SU-DHL-6 (cell line): ENCODE measurements at regions not wholly inside any gene's neighbourhood (a gene's known extent, or its start where the extent isn't known, plus 50 kb on each side); places are given as distances from the start of the nearest gene placed in this dataset.

Experiments used
- CTCF ChIP-seq: fragments of 200-600 bp; sonication (generic); IDR thresholded peaks from one replicate; pipeline ENCODE4 v1.5.1; 2017; ENCODE audit warnings: antibody characterized with exemption, mild to moderate bottlenecking, low read length, moderate library complexity; ENCODE audit not compliant: insufficient read depth, poor library complexity, severe bottlenecking
- EZH2phosphoT487 ChIP-seq: fragments of 200-600 bp; sonication (generic), shearing (Covaris generic); conservative IDR thresholded peaks from 2 replicates; pipeline ENCODE4 v1.6.1; 2018; ENCODE audit warnings: mild to moderate bottlenecking, antibody characterized with exemption, low read length, moderate library complexity, mixed read lengths

GRCh38 chr7:24054236-24054635 lies 229.8 kb upstream of the NPY start:
- no peak for TF ChIP-seq CTCF
- TF ChIP-seq EZH2phosphoT487 = no peak
